Femur (tissue), 1 donor: ENCODE measurements at regions not wholly inside any gene's neighbourhood (a gene's known extent, or its start where the extent isn't known, plus 50 kb on each side); places are given as distances from the start of the nearest gene placed in this dataset.
"Not testable (repeated sequence)": the region's sequence is repeated elsewhere in the genome, so short reads cannot be mapped to it uniquely, and the experiment has no call there.

Source experiments
- DNase-seq: peaks from one replicate; pipeline ENCODE4 v3.0.0-alpha.2; 2017

- no peak for DNase-seq
Observed at GRCh38 chr6:112401083-112401482, 54.0 kb downstream of the RFPL4B start.

GRCh38 chr6:112407101-112407590, 60.0 kb downstream of the RFPL4B start:
- DNase-seq = no peak

DNA sequence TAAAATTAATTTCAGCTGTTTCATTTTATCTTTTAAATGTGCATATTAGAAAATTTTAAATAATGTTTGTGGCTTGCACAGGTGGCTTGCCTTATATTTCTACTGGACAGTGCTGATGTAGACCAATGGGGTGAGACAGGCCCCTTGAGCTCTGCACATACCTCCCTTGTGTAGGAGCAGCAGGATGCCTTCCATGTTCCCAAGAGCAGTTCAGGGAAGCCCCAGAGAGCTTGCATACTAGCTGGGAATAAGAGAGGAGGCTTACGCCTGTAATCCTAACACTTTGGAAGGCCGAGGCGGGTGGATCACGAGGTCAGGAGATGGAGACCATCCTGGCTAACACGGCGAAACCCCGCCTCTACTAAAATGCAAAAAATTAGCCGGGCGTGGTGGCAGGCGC, 61.4 kb downstream of the RFPL4B start:
- no peak for DNase-seq

GRCh38 chr6:112409311-112409710, 62.2 kb downstream of the RFPL4B start:
- peak; percentile 27 for DNase-seq

DNA sequence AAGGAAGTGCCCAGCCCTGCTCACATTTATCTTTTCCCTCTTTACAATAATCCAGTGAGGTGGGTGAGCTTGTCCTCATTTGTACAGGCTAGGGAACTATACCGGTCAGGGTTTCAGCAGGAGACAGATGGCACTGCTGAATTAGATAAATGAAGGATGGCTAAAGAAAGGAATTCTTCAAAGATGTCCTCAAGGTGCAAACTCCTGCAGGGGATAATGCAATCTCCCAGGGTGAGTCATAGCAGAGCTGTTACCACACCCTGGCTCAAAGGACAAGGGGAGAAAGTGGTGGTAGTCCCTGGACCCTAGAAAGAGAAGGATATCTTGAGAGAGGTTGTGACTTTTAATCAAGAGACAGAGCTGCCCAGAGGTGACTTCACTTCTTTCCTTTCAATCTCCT, 66.7 kb downstream of the RFPL4B start:
- no peak for DNase-seq

- DNase-seq = no peak
Observed at GRCh38 chr6:112415366-112415765, 68.2 kb downstream of the RFPL4B start.

- DNase-seq = peak; percentile 35
Observed at GRCh38 chr6:112416866-112417265, 69.7 kb downstream of the RFPL4B start.

GRCh38 chr6:112427011-112427410, 79.9 kb downstream of the RFPL4B start:
- DNase-seq = not testable (repeated sequence)

DNA sequence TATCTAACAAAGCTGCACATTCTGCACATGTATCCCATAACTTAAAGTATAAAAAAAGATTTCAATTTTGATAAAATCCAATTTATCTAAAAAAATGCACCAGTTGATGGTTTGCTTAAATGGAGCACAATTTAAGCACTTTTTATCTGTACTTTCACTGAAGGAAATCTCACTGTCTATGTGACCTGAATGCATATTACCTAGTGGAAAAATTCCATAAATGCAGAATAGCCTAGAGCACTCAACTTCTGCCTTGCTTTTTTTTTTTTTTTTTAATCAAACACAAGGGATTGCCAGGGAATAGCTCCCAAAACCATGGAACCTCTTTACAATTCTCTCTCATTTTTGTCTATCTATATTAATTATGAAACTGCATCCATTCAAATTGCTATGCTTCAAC, 80.4 kb downstream of the RFPL4B start:
- no peak for DNase-seq

DNA sequence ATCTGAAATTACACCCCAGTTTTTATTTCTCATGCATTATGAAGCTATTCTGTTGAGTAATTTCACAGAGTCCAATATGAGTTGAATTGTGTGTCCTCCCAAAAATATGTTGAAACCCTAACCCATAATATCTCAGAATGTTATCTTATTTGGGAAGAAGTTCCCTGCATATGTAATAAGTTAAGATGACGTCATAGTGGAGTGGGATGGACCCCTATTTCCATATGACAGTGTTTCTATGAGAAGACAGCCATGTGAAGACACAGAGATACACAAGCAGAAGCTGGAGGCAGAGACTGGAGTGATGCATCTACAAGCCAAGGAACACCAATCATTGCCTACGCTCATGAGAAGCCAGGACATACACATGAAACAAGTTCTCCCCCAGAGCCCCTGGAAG, 81.3 kb downstream of the RFPL4B start:
- no peak for DNase-seq

DNA sequence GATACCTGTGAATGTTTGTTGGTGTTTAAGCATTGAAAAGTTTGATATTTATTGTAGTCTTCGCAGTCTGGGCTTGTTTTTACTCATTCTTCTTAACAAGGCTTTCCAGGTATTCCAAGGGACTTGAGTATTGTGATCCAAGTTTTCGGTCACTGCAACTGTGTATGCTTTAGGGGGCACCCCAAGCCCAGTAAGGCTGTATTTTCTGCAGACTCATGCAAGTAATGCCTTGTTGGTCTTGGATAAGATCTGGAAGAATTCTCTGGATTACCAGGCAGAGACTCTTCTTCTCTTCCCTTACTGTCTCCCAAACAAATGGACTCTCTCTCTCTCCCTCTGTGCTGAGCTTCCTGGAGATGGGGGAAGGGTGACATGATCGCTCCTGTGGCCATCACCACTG, 82.1 kb downstream of the RFPL4B start:
- DNase-seq = no peak

GRCh38 chr6:112431803-112432202, 84.7 kb downstream of the RFPL4B start:
- no peak for DNase-seq

DNA sequence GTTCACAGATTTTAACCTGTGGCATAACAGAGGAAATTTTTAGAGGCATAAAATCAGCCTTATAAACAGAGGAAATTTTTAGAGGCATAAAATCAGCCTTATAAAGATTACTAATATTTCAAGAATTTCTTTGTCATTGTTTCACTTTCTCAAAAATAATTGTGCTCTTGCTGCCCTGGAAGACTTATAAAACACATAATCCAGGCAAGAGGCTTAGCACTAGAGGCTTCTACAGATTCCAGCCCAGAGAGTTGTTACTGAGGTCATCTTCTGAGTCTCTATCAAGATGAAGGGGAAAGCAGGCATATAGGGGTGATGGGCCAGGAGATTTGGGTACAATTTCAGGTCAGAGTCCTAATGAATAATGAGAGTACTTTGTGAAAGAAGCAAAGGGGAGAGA, 85.7 kb downstream of the RFPL4B start:
- no peak for DNase-seq

DNA sequence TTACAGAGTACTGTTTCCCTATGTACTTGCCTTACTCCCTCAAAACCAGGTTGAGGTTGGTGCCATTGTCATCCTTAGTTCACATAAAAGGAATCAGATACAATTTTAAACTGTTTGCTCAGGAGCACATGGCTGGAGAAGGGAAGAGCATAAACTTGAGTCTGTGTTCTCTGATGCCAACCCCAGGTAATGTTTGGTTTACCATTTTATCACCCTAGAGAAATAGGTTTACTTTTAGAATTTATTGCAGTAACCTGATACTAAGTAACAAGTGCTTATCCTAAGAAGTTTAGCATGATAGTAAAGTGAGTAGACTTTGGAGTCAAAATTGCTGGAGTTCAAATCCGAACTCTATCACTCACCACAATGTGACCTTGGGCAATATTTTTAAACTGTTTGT, 86.3 kb downstream of the RFPL4B start:
- DNase-seq = no peak

- no peak for DNase-seq
Observed at GRCh38 chr6:112434896-112435435, 87.8 kb downstream of the RFPL4B start.

- DNase-seq = no peak
Observed at GRCh38 chr6:112437058-112437457, 89.9 kb downstream of the RFPL4B start.

DNA sequence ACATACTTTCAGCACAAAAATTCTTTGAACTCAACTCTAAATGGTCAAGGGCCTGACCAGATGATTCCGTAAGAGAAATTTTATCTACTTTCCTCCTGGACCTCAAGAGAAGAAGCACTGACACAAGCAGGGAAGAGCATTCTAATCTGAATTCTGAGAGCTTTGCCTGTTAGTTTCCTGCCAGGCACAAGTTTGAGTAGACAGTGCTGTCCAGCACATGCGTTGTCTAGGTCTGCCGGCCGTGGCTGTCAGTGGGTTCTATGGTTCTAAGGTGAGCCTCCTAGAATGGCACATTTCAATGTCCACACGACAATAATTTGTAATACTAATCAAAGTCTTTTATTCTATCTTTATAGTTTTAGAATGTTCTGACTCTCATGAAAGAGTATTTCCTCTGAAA, 91.9 kb downstream of the RFPL4B start:
- DNase-seq = no peak

DNA sequence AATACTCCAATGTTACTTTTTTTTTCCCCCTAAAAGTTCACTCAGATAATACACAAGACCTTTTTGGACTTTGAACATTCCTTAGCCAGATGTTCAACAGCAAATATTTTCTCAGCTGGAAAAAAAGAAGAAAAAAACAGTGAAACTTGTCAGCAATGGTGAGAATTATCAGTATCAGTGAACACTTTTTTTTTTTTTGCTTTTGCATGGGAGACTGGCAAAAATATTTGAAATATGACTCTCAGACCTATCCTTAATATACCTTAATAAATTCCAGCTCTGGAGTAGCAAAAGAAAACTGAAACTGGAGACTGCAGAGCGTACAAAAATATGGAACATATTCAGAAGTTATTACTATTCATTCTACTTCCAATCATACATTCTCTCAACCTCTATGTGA, 92.3 kb downstream of the RFPL4B start:
- no peak for DNase-seq

DNA sequence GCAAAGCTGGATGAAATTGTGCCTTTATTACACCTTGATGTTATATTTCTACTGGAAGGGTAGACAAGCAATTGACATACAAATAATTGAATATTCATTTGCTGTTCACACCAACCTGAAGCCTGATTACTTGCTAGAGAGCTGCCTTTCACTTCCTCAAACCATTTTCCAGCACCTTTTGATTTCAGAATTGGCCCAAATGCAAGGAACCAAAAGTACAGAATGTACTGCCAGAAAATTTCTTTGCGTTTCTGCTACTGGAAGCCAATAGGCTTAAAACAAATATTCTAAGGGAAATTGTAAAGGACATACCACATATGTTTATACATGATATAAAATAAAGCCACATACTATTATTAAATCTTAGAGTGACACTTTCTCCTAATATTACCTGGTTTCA, 94.5 kb downstream of the RFPL4B start:
- no peak for DNase-seq

- DNase-seq = peak; percentile 60
Observed at GRCh38 chr6:112443179-112444065, 96.3 kb downstream of the RFPL4B start.

DNA sequence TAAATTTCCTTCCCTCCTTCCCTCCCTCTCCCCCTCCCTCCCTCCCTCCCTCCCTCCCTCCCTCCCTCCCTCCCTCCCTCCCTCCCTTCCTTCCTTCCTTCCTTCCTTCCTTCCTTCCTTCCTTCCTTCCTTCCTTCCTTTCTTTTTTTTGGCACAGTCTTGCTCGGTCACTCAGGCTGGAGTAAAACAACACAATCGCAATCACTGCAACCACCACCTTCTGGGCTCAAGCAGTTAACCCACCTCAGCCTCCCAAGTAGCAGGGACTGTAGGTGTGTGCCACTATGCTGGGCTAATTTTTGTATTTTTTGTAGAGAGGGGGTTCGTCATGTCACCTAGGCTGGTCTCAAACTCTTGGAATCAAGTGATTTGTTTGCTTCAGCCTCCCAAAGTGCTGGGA, 101.7 kb downstream of the RFPL4B start:
- not testable (repeated sequence) for DNase-seq

DNA sequence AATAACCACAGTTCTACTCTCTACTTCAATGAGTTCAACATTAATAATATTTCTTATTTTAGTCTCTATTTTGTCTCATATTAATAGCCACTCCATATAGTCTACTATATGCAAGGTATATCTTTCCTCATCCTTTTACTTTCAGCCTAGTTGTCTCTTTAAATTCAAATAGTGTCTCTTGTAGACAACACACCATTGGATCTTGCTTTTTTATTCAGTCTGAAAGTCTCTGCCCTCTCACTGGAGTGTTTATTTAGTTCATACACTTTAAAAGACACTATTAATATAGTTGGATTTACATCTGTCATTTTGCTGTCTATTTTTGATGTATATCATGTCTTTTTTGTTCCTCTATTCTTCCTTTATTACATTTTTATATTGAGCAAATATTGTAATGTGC, 103.5 kb downstream of the RFPL4B start:
- no peak for DNase-seq

GRCh38 chr6:112457886-112458285, 110.8 kb downstream of the RFPL4B start:
- DNase-seq = no peak

DNA sequence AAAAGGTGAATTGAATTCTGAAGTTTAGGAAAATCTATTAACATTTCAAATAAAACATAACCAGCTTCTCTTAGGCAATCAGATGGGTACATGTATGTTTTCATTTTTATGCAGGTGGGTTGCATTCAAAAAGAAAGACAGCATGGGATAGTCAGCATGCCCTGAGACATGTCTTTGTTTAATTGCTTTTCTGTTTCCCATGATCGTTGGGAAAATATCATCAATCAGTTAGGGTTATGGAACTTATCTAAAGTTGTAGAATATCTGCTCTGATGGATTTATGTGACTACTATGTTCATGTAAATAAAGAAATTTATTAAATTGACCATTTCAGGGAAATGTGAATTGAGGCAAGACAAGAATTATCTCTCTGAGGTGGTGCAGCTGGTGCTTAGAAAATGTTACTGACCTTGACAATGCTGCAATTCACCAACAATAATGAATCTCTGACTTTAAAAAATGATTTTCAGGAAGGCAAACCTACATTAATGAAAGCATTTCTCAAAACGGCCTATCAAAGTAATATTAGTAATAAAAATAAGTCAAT, 112.7 kb downstream of the RFPL4B start:
- no peak for DNase-seq
